GM08714 (cell line): ENCODE measurements at regions not wholly inside any gene's neighbourhood (a gene's known extent, or its start where the extent isn't known, plus 50 kb on each side); places are given as distances from the start of the nearest gene placed in this dataset.

Experiments
- H3K4me3 ChIP-seq: fragments of 200-500 bp; sonication (Bioruptor generic); 2 replicates; pipeline ENCODE4 v1.5.1; 2014; ENCODE audit warnings: mild to moderate bottlenecking, low read length, inconsistent platforms
- ZNF274 ChIP-seq: IDR thresholded peaks from 2 replicates; pipeline ENCODE4 v1.6.1; 2012; ENCODE audit warnings: mild to moderate bottlenecking, low read depth, low read length

- H3K4me3 ChIP-seq, result no peak overlapping the region
- no peak for TF ChIP-seq ZNF274
Measured at GRCh38 chr1:59062743-59063142, 234.2 kb upstream of the FGGY start.

GRCh38 chr1:59063501-59063900 lies 233.4 kb upstream of the FGGY start:
- H3K4me3 ChIP-seq, result no peak overlapping the region
- no peak for TF ChIP-seq ZNF274

DNA sequence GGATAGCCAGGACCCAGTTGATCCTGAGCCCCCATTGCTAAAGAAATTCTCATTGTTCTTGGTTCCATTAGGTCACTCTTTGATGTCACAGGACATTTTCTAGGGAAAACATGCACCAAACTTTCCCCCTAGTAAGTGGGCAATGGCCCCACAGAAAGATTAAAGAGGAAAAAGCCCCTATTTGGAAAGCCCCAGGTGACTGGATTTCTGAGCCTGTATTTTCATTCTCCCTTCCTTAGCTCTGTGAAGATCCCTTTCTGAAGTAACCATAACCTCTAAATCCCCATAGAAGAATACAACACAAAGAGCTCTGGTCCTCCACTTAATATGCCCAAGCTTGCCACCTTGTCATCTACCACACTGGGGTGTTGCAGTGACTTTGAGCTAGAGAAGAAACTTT lies 232.3 kb upstream of the FGGY start:
- TF ChIP-seq ZNF274, result no peak
- H3K4me3 ChIP-seq, result no peak overlapping the region

DNA sequence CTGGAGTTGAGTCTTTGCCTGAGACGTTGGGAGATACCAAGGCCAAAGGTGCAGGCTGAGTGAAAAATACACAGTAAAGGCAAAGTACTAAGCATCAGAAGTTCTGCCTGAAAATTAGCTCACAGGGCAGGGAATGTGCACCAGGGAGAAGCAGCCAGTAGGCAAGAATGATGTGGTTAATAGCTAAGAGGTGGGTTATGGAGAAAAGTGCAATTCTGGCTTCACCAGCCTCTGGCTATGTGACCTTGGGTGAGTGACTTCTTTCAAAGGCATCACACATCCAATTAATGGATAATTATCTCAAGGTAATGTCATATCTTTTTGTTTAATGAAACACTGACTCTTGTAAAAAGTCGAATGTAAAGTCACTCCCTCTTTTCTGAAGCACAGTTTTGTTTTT lies 230.7 kb upstream of the FGGY start:
- no peak for TF ChIP-seq ZNF274
- H3K4me3 ChIP-seq, result no peak overlapping the region

- no peak overlapping the region for H3K4me3 ChIP-seq
- no peak for TF ChIP-seq ZNF274
Measured at GRCh38 chr1:59070610-59071009, 226.3 kb upstream of the FGGY start.

GRCh38 chr1:59071289-59071688 lies 225.6 kb upstream of the FGGY start:
- no peak overlapping the region for H3K4me3 ChIP-seq
- TF ChIP-seq ZNF274, result no peak

DNA sequence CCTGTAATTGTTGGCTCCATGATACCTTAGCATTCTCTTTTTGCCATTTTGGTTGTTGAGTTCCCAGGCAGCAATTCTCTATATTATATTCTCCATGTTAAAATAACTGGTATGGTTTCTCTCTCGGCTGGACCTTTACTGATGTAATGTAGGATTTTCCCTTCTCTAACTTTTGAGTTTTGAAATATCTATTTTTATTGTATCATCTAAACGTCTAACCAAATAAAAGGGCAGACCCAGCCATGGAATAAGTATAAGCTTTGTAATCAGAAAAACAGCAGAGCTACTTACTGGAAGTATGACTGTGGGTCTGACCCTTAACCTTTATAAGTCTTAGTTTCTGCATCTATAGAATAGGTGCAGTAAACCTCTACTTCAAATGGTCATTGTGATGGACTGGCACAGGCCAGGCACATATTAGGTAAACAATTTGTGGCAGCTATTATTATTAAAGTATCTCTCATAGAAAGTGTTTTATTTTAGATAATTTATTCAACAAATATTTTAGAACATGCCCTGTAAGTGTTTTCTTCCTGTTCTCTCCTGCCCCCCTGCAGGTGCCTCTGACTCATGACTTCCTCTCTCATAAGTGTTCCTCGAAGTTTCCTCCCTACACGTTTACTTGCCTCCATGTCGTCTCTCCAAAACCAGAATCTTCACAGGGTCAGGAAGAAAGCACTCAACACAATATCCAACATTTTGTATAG lies 224.9 kb upstream of the FGGY start:
- H3K4me3 ChIP-seq, result no peak overlapping the region
- TF ChIP-seq ZNF274, result no peak

- H3K4me3 ChIP-seq, result no peak overlapping the region
- TF ChIP-seq ZNF274, result no peak
Measured at GRCh38 chr1:59072583-59072947, 224.3 kb upstream of the FGGY start.

- TF ChIP-seq ZNF274, result no peak
- H3K4me3 ChIP-seq, result no peak overlapping the region
Measured at GRCh38 chr1:59074598-59074997, 222.3 kb upstream of the FGGY start.

- H3K4me3 ChIP-seq, result no peak overlapping the region
- TF ChIP-seq ZNF274, result no peak
Measured at GRCh38 chr1:59075021-59075420, 221.9 kb upstream of the FGGY start.

- no peak overlapping the region for H3K4me3 ChIP-seq
- TF ChIP-seq ZNF274, result no peak
Measured at GRCh38 chr1:59076612-59077011, 220.3 kb upstream of the FGGY start.

DNA sequence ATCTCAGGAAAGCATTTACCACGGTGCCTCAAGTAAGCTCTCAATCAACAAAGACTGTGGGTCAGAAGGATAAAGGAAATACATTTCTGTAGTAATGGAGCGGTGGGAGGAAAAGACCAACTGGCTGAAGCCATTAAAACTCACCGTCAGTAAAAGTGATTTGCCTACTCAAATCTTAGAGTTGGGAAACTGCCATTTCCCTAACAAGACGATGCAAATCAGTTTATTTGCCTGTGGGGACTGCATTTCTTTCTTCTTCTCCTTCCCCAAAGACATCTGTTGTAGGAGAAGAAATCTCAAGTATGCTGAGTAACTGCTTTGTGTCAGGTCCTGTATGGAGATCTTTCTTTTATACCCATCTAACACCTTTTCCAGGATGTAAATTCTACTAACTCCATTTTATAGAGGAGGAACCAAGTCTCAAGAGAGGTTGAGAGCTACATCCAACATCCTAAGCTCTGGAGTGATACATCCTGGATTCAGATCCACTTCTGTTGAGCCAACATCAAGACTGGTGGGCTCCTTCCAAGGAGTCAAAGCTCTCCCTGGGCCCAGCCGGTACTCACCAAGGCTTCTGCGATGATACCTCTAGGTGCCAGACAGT lies 219.3 kb upstream of the FGGY start:
- no peak for TF ChIP-seq ZNF274
- H3K4me3 ChIP-seq, result no peak overlapping the region

DNA sequence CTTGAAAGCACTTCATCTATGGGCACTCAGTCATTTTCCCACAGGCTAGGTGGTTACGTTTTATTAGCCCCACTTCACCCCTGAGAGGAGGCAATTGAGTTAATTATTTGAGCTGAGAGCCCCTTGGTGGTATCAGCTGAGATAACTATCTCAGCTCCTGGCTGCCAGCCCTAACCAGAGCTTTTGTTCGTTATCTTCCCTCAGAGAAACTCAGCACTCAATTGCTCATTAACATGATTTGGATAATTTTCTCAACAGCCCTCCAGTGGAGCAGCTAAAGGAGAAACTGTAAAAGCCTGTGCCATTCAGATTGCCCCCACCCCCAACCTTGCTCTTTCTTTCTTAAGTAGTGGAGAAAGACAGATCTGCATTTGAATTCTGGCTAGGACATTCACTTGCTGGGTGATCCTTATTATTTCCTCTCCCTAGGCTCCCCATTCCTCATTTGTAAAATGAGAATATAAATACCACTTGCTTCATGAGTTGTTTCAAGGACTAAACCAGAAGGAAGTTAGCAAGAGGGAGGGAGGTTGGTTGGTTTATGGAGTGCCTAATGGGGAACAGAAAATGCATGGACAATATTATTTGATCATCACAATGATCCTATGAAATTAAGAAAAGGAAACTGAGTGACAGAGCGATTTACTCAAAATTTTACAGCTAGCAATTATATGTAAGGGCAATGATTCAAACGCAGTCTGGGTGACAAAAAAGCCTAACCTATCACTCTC lies 218.7 kb upstream of the FGGY start:
- H3K4me3 ChIP-seq, result no peak overlapping the region
- no peak for TF ChIP-seq ZNF274

GRCh38 chr1:59078866-59079265 lies 218.0 kb upstream of the FGGY start:
- H3K4me3 ChIP-seq, result no peak overlapping the region
- TF ChIP-seq ZNF274, result no peak
